ENCODE measurements at regions not wholly inside any gene's neighbourhood (a gene's known extent, or its start where the extent isn't known, plus 50 kb on each side); places are given as distances from the start of the nearest gene placed in this dataset.
"Not testable (repeated sequence)": the region's sequence is repeated elsewhere in the genome, so short reads cannot be mapped to it uniquely, and the experiment has no call there.

DNA sequence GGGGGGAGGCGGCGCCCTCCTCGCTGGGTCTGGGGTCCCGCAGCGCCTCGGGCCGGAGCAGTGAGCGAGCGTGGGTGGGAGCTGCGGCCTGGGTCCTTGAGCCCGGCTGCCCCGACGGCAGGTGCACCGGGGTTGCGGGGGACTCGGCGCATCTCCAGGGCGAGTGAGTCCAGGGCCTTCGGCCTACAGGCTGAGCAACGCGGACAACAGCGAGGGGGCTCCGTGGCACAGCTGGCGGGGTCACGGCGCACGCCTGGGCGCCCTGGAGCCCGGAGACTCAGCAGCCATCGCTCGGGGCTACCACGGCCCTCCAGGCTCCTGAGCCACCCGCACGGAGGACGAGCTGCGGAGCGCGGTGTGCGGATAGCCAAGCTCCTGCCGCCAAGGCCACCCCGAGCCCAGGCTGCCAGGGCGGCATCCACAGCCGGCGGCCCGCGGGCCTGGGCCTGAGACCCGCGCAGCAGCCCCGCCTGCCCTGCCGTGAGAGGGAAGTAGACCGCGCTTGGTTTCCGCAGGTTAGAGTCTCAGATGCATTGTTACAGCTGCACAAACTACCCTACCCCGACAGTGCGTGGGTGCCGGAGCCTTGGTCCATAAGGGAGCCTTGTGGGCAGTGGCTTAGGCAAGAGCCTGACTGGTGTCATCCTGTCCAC is 253.9 kb upstream of the SGCG start:
- Histone ChIP-seq H3K9ac (ENCODE audit: low read length) (no peak overlapping the region), H3K4me1 (ENCODE audit: control insufficient read depth in 1 of 2, insufficient read depth in 2 of 2, low read length in 2 of 2) (no peaks in the 10 kb centered on the region), H3K27me3 (ENCODE audit: insufficient read depth, low read length) (no peaks in the 10 kb centered on the region), H3K36me3 (ENCODE audit: control insufficient read depth in 1 of 2, insufficient read depth in 2 of 2, low read length in 2 of 2) (no peaks in the 10 kb centered on the region), H2AFZ (ENCODE audit: low read depth, low read length, poor library complexity, severe bottlenecking) (no peak overlapping the region), H4K20me1 (ENCODE audit: insufficient read depth) (no peaks in the 10 kb centered on the region), H3K4me3 (replicated peaks in 1 of 2; ENCODE audit: low read depth in 1 of 2, low read length in 2 of 2) (no peak overlapping the region), H3K9me2 (ENCODE audit: insufficient read depth) (no peaks in the 10 kb centered on the region), H3K79me2 (ENCODE audit: insufficient read depth, low read length) (no peaks in the 10 kb centered on the region), H3K9me3 (ENCODE audit: control insufficient read depth in 1 of 2, insufficient read depth in 1 of 2, low read depth in 1 of 2, low read length in 2 of 2) (no peaks in the 10 kb centered on the region), H3K27ac (ENCODE audit: low read depth, low read length) (no peak overlapping the region), H3K4me2 (ENCODE audit: low read length) (no peak overlapping the region)
- no peak for TF ChIP-seq SIN3A (IDR thresholded peaks at IDR 0.05; ENCODE audit: low read depth)
- no peak for TF ChIP-seq EZH2phosphoT487 (IDR thresholded peaks at IDR 0.05; ENCODE audit: borderline replicate concordance)
- no peak for TF ChIP-seq POLR2A (IDR thresholded peaks at IDR 0.05; ENCODE audit: borderline replicate concordance, extremely low read depth, insufficient read depth, insufficient read length)
- intact Hi-C loops (cut with micrococcal nuclease) = no loop called here
- RAD21 ChIA-PET (ENCODE audit: low non-redundant PET in 1 of 2, low total read pairs in 2 of 2, uncharacterized antibody in 2 of 2, unreplicated experiment in 2 of 2) = no interaction called here
- ATAC-seq (no peak), DNase-seq (ENCODE audit: low read depth, low spot score) (no peak)
- no TSS peak for BruUV-seq (replicated peaks)
- POLR2A ChIA-PET = no interaction called here
- CTCF ChIA-PET = no interaction called here

DNA sequence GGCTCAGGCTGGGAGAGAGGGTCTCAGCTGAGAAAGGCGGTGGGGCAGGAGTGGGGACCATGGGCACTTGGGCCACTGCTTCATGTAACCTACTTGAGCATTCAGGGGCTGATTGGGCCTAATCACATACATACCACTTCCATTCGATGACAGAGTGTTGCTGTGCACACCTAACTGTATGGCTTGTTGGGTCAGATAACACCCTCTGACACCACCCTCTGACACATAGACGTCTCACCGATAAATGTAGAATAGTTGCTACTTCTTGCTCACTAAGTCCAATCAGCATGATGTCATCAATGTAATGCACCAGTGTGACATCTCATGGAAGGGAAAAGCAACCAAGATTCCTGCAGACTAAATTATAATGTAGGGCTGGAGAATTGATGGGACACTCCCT is 252.9 kb upstream of the SGCG start:
- H3K27me3 ChIP-seq (ENCODE audit: insufficient read depth, low read length); POLR2A ChIA-PET; CTCF ChIA-PET; ATAC-seq; H3K36me3 ChIP-seq (ENCODE audit: control insufficient read depth in 1 of 2, insufficient read depth in 2 of 2, low read length in 2 of 2); intact Hi-C loops (cut with micrococcal nuclease); H3K4me3 ChIP-seq (replicated peaks in 1 of 2; ENCODE audit: low read depth in 1 of 2, low read length in 2 of 2); DNase-seq (ENCODE audit: low read depth, low spot score); RAD21 ChIA-PET (ENCODE audit: low non-redundant PET in 1 of 2, low total read pairs in 2 of 2, uncharacterized antibody in 2 of 2, unreplicated experiment in 2 of 2); H3K79me2 ChIP-seq (ENCODE audit: insufficient read depth, low read length); H3K27ac ChIP-seq (ENCODE audit: low read depth, low read length); H3K4me1 ChIP-seq (ENCODE audit: control insufficient read depth in 1 of 2, insufficient read depth in 2 of 2, low read length in 2 of 2); BruUV-seq (replicated peaks); H3K4me2 ChIP-seq (ENCODE audit: low read length); H3K9ac ChIP-seq (ENCODE audit: low read length); H2AFZ ChIP-seq (ENCODE audit: low read depth, low read length, poor library complexity, severe bottlenecking); H4K20me1 ChIP-seq (ENCODE audit: insufficient read depth); H3K9me3 ChIP-seq (ENCODE audit: control insufficient read depth in 1 of 2, insufficient read depth in 1 of 2, low read depth in 1 of 2, low read length in 2 of 2); H3K9me2 ChIP-seq (ENCODE audit: insufficient read depth): not testable (repeated sequence)

Measured in HCT116 (cell line).